Thyroid gland (tissue), 4 donors: ENCODE measurements at regions not wholly inside any gene's neighbourhood (a gene's known extent, or its start where the extent isn't known, plus 50 kb on each side); places are given as distances from the start of the nearest gene placed in this dataset.
"Not testable (repeated sequence)": the region's sequence is repeated elsewhere in the genome, so short reads cannot be mapped to it uniquely, and the experiment has no call there.

ENCODE experiments used
- POLR2A ChIP-seq, 2 donors: fragments of 450-650 bp; IDR thresholded peaks; one replicate each; pipeline ENCODE4 v1.6.1; 2017; ENCODE audit warnings: antibody characterized with exemption in 2 of 2, mild to moderate bottlenecking in 2 of 2, moderate library complexity in 1 of 2
- TF ChIP-seq, protein P1 (sequence below), 6 experiments: fragments of 200-600 bp in 3 of 6; fragments of 450-650 bp in 3 of 6; sonication (generic) in 3 of 6; IDR thresholded peaks; one replicate each; pipeline ENCODE4 v1.5.1; 2016 to 2019; ENCODE audit warnings: antibody characterized with exemption in 6 of 6, mild to moderate bottlenecking in 2 of 6, inconsistent platforms in 1 of 6, moderate library complexity in 1 of 6

- TF ChIP-seq, protein P1, sequence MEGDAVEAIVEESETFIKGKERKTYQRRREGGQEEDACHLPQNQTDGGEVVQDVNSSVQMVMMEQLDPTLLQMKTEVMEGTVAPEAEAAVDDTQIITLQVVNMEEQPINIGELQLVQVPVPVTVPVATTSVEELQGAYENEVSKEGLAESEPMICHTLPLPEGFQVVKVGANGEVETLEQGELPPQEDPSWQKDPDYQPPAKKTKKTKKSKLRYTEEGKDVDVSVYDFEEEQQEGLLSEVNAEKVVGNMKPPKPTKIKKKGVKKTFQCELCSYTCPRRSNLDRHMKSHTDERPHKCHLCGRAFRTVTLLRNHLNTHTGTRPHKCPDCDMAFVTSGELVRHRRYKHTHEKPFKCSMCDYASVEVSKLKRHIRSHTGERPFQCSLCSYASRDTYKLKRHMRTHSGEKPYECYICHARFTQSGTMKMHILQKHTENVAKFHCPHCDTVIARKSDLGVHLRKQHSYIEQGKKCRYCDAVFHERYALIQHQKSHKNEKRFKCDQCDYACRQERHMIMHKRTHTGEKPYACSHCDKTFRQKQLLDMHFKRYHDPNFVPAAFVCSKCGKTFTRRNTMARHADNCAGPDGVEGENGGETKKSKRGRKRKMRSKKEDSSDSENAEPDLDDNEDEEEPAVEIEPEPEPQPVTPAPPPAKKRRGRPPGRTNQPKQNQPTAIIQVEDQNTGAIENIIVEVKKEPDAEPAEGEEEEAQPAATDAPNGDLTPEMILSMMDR (IDR thresholded peaks at IDR 0.05): not testable (repeated sequence)
- TF ChIP-seq POLR2A (IDR thresholded peaks at IDR 0.05): not testable (repeated sequence)
Observed at GRCh38 chr9:41035276-41035675, 93.2 kb downstream of the FOXD4L6 start.
